ENCODE measurements at regions not wholly inside any gene's neighbourhood (a gene's known extent, or its start where the extent isn't known, plus 50 kb on each side); places are given as distances from the start of the nearest gene placed in this dataset.
A peak's percentile ranks its signal among the peaks of the same experiment; 100 is the strongest.

DNA sequence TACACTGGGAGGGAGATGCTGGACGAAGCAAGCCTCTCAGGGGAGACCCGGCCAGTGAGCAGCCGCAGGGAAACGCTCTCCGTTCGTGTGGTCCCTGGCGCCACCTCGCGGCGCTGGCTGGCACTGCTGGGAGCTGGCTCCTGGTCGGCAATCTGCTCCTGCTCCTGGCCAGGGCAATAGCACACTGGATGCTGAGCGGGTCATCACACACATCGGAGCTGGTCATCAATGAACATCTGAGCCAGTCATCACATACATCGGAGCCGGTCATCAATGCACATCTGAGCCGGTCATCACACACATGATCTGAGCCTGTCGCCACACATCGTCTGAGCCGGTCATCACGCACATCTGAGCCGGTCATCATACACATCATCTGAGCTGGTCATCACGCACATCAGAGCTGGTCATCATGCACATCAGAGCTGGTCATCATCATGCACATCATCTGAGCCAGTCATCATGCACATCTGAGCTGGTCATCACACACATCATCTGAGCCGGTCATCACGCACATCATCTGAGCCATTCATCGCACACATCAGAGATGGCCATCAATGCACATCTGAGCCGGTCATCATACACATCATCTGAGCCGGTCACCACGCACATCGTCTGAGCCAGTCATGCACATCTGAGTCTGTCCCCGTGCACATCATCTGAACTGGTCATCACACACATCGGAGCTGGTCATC is 217.3 kb downstream of the RBFOX3 start:
- DNase-seq: peak; percentile 50

DNA sequence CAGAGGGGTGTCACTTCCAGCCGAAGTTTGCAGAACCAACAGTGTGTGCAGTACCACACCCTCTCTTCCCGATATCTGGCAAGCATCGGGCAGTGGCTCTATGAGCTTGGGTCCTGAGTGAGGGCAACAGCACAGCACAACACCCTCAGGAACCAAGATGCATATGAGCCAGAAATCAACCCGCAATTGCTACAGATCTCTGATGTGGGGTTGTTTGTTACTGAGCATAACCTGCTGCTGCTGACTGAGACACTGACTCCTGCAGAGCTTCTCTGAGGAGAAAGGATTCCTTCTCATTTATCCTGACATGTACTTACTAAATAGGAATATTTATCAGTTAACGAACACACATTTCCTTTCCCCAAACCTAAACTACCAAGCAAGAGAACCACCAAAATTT is 218.3 kb downstream of the RBFOX3 start:
- DNase-seq: no peak

DNA sequence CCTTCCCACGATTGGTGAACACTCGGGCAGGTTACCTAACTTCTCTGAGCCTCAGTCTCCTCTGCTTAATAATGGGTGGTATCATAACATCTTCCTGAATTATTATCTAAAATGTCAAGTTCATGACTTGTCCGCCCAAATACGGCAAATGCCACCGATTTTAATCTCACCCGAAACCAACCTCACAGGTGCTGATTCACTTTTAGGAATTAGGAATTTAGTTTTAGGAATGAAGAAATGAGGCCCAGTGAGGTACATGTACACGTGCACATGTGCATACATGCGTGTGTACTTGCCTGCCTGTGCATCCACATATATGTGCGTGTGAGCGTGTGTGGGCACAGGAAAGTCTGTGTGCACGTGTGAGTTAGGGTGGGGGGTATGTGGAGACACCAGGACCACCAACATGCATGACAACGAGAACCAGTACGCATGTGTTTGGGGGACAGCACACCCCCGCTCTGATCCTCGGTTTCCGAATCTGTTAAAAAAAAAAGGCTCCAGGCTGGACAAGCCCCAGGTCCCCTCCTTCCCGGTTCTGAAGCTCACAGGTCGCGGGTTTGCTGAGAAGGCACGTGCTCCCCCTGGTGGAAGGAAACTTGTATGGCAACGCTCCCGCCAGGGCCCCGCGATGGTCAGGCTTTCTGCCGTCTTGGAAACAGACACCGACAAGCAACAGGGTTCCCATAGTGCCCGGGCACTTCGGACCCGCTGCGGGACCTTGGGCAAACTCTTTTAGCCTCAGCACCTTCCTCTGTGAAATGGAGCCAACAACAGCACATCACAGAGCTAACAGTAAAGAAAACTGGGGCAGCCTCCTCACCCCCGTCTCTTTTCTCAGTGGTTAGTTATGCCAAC is 219.2 kb downstream of the RBFOX3 start:
- peak; percentile 38 for DNase-seq

GRCh38 chr17:79389896-79390295 is 221.0 kb downstream of the RBFOX3 start:
- no peak for DNase-seq

GRCh38 chr17:79388556-79389295 is 222.1 kb downstream of the RBFOX3 start:
- DNase-seq: peak; percentile 11

- DNase-seq: no peak
Observed at GRCh38 chr17:79387783-79388182, 223.1 kb downstream of the RBFOX3 start.

DNA sequence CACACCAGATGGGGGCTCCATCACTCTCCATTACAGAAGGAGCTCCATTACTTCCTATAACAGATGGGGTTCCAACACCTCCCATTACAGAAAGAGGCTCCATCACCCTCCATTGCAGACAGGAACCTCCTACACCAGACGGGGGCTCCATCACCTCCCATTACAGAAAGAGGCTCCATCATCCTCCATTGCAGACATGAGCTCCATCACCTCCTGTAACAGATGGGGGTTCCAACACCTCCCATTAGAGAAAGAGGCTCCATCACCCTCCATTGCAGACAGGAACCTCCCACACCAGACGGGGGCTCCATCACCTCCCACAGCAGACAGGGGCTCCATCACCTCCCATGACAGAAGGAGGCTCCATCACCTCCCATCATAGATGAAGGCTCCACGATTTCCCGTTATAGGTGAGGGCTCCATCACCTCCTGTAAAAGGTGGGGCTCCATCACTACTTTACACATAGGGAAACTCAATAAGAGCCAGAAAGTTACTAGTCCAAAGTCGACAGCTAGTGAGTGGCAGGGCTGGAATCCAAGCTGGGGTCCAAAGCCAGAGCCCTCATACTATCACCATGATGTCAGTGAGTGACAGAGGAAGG is 224.8 kb downstream of the RBFOX3 start:
- no peak for DNase-seq

- DNase-seq: no peak
Observed at GRCh38 chr17:79382313-79382712, 228.5 kb downstream of the RBFOX3 start.

DNA sequence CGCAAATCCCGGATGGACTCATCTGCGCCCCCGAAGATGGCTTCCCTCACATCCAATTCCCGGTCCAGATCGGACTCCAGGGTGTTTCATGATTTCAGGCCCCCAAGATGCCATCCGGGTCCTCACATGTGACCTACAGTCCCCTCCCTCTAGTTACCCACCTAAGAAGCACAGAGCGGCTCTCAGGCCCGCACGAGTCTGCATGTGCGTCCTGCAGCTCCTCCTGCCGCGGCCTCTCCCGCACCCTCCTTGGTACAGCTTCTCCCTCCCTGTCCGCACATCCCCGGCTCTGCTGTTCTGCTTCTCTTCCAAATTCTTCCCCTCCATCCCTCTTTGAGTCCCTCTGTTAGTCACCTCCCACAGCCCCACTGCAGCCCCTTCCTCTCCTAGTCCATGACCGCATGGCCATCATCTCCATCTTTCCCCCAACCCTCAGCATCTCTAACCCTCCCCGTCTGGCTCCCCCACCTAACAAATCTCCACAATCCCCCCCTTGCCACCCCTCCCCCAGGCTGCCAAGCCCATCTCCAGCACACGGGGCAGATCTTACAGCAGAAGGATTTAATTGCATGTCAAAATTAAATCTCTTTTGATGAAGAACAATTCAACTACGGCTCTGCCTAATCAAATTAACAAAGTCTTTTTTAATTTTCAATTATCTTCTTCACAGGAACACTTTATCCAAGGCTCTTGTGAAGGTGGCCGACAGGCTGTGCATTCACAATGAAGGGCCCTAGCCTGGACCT is 231.0 kb downstream of the RBFOX3 start:
- DNase-seq: no peak

GRCh38 chr17:79377230-79377786 is 233.5 kb downstream of the RBFOX3 start:
- no peak for DNase-seq

DNA sequence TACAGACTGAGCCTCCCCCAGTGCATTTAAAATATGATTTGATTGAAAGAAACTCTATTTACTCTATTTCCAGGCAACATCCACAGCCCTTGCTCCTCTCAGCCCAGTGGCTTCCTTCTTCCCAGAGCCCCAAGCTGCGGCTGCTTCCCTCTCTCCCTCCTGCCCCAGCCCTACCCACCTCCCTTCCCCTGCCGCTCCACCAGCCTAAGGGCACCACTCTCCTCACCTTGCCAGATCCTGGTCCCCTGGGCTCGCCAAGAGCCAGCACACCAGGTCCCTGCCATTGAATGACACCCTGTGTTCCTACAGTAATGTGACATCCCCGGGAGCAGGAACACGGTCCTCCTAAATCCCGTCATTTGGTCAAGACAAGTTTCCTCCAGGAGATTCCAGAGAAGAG is 236.0 kb downstream of the RBFOX3 start:
- no peak for DNase-seq

DNA sequence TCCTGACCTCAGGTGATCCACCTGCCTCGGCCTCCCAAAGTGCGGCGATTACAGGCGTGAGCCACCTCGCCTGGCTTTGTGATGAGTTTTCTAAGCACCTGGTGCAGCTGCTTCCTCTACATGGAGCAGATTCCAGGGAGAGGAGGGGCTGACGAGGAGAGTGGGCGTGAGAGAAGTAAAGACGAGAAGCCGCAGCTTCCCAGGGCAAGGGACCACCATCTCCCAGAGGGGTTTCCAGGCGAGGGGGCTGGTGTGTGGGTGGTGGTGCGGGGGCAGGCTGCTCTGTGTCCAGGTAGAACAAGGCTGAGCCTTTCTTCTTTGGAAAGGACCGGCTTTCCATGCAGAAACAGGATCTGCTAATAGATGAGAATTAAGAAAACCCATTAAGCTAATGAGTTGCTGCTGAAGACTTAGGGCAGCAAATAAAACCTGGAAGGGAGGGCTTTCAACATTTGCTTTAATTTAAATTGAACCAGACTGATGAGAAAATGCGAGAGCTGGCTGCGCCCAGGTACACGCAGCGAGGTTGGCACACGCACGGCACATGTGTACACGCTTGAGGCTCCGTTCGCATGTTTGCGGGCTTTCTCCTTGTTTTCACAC is 236.7 kb downstream of the RBFOX3 start:
- no peak for DNase-seq

DNA sequence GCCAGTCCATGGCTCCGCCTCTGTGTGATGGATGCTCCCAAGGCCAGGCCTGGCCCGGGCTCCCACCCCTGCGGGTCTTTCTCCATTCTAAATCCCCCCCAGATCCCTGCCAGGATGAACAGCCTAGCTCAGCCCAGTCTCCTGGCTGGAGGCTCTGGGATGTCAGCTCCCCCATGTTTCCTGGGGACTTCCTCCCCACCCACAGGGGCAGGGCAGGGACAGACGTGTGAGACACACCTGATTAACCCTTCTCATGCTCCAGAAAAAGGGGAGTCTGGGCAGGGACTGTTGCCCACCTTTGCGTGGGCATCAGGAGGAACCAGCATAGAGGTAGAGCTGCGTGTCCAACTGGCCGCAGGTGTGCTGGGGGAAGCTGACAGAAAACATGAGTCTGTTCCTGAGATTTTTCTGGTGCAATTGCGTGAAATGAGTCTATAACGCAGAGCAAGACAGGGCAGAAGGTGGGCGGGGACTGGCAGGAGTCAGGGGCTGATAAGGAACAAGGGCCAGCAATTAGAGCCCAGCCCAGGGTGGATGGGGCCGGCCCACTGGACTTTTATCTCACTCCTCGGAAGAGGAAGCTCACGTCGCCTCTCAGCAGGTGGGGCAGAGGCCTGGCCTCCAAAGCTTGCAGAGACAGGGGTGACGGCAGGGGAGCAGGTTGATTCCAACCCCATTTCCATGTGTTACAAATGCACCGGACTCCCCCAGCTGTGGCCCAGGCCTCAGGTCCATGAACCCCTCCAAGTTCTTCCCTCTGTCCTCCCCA is 238.2 kb downstream of the RBFOX3 start:
- no peak for DNase-seq

DNA sequence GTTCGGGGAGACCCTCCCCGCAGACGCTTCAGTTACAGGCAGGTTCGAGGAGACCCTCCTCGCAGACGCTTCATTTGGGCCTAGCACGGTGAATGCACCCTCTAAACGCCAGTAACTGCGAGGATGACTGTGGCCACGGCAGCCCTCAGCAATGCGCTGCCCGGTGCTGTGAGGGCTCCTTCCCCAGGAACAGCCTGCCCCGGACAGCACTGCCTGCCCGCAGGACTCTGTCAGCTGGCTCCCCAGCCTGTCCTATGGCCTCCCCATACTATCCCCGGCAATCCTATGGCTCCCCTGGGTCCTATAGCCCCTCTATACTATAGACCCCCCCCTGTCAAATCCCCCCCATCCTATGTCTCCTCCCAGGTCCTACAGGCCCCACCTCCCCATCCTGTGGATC is 238.9 kb downstream of the RBFOX3 start:
- no peak for DNase-seq

DNA sequence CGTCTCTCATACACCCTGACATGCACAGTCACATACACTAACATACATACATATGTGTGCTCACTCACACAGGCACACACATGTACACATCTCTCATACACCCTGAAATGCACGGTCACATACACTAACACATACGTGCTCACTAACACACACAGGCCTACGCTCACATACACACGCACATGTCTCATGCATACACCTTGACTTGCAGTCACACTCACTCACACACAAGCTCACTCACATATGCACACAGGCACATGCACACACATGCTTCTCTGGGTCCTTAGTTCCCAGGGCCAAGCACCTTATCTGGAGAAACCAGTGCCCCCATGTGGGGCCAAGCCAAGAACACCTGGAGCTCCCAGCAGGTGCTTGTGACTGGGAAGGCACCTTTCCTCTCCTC is 240.3 kb downstream of the RBFOX3 start:
- DNase-seq: no peak

GRCh38 chr17:79370126-79370525 is 240.7 kb downstream of the RBFOX3 start:
- no peak for DNase-seq

- no peak for DNase-seq
Observed at GRCh38 chr17:79369532-79369931, 241.3 kb downstream of the RBFOX3 start.

GRCh38 chr17:79369001-79369400 is 241.8 kb downstream of the RBFOX3 start:
- no peak for DNase-seq

GRCh38 chr17:79368521-79368920 is 242.3 kb downstream of the RBFOX3 start:
- no peak for DNase-seq

DNA sequence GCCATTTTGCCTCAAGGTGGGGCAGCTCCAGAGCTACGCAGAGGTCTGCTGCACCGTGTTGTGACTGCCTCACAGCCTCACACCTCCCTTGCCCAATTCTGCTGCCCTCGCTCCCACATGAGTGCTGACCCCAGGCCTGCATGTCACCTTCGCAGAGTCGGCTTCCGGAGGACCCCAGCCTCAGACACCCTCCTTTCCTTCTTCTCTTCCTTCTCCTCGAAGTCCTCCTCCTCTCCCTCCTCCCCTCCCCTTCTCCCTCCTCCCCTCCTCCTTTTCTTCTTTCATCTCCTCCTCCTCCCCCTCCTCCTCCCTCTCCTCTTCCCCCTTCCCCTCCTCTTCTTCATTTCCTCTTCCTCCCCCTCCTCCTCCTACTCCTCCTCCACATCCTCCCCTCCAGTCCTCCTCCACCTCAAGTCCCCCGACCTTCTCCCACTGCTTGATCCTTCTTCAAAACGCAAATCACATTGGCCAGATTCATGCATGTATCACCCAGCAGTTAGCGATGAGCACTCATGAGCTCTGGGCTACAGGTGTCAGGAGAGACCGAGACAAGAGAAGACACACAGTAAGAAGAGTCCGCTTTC is 243.8 kb downstream of the RBFOX3 start:
- DNase-seq: no peak
